MV-4-11 (cell line): ENCODE measurements at regions not wholly inside any gene's neighbourhood (a gene's known extent, or its start where the extent isn't known, plus 50 kb on each side); places are given as distances from the start of the nearest gene placed in this dataset.

Experiments used
- DNase-seq: peaks from one replicate; lab custom pipeline; 2025; lab: John Stamatoyannopoulos, UW

DNA sequence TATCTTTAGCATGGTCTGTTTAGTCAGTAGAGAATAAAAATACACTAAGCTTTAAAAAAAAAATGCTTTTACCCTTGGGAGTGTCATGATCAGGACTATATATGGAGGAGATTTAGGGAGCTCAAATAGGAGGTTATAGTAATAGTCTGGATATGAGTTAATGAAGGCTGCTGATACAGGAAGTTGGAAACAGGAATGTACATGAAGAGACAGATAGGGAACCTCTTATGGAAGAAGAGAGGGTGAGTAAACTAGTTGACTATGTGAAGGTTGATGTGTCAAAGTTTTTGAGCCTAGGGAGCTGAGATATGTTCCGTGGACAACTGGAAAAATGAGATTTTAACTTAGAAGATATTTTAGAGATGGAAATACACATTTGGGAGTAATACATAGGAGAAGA lies 472.0 kb upstream of the FZD8 start:
- DNase-seq = no peak

DNA sequence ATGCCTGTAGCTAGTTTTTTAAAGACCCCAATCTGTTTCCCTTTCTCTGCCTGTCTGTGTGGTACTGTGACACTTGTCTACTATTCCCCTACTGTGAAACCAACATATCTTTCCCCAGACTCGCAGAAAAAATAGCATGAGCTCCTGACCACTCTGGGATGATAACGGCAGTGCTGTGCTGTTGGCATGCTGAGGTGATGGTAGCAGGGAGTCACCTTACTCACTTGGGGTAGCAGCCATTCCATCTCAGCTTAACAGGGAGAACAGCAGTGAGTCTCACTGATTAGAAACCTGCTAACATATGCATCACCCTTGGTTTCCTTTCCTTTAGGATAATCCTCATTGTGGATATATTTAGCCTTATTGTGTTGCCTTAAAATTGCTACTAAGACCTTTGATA lies 469.6 kb upstream of the FZD8 start:
- no peak for DNase-seq

DNA sequence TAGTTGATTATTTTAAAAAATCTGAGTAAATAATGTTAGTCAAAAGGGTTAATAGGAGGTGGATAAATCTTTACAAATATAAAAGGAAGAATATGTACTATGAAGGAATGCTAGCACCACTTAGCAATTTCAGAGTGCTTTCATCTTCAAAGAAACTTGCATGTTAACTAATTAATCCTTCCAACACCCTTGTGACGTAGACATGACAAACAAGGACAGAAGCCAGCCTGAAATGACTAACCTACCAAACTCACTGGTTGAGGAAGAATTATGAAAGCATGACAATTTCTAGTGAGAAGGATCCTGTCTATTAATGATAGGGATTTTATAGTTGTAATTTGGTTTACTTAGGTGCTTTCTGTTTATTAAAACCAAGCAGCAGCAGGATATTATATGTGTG lies 468.0 kb upstream of the FZD8 start:
- no peak for DNase-seq

DNA sequence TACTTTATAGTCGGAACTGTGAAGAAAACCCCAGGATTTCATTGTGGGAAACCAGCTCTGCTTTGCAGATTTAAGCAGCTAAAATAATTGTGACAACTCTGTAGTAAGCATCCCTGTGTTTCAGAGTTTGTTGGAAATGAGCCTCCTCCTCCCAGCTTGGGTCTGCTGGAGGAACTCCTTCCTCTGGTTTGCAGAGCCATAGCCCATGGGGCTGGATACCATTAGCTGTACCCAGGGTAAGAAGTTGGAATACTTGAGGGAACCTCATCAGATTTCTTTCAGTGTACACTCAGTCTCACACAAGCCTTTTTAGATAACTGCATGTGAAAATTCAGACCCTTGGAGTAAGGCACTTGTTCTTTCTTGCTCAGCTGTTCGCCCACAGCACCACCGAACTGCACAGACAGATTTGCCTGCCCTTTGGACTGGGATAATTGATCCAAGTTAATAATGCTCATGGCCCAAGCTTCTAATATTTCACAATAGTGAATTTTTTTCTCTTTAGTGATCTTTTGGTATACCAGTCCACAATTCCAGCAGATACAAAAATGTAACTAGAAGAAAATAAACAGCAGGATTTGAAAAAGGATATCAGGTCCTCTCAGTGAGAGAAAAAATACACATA lies 467.4 kb upstream of the FZD8 start:
- DNase-seq = no peak

DNA sequence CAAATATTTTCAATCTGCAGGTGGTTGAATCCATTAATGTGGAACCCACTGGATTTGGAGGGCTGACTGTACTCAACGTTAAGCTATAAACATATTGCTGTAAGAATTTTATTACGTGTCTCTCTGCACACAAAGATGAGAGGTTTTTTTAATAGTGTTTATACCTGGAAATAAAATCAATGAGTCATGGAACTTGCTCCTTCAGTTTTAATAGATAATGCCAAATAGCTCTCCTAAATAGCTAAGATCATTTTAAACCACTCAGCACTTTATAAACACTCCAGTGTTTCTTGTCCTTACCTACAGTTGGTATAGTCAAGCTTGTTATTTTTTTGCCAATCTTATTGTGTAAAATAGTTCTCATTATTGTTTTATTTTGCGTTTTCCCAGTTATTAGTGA lies 455.6 kb upstream of the FZD8 start:
- DNase-seq = no peak

DNA sequence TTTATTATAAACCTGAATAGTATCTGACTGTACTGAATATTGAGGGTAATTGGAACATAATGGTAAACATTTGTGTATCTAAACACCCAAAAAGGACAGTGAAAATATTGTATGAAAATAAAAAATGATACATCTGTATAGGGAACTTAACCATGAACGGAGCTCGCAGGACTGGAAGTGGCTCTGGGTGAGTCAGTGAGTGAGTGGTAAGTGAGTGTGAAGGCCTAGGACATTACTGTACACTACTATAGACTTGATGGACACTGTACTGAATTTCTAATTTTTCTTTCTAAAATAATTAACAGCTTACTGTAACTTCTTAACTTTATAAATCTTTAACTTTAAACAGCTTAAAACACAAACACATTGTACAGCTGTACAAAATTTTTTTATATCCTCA lies 454.5 kb upstream of the FZD8 start:
- DNase-seq = no peak

DNA sequence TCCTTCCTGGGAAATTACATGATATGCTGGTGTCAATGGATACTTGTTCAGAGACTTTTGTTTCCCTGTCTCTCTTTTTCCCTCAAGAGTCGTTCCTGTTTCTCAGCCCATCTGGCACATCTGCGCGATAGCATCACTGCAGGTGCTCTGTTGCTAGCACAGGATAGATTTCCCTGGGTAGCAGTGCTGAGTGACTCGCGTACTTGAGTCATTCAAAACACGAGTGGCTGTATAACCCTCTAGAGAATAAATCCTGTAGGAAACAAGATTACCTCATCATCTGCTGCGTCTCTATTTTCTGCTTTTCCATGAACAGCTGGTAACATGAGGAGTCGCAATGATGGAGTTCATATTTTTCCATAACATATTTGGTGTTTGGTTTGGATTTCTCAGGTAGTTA lies 452.0 kb upstream of the FZD8 start:
- DNase-seq = no peak

DNA sequence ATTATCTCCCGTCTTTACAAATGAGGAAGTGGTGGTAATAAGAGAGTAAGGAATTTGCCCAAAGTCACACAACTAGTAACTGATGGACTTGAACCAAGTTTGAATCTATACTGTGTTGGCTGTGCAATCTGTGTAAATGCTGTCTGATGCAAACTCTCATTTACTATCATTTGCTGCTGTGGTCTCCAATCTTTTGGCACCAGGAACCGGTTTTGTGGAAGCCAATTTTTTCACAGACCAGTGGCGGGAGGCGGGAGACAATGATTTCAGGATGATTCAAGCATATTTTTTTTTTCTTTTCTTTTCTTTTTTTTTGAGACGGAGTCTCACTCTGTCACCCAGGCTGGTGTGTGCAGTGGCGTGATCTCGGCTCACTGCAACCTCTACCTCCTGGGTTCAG lies 450.0 kb upstream of the FZD8 start:
- DNase-seq = no peak

DNA sequence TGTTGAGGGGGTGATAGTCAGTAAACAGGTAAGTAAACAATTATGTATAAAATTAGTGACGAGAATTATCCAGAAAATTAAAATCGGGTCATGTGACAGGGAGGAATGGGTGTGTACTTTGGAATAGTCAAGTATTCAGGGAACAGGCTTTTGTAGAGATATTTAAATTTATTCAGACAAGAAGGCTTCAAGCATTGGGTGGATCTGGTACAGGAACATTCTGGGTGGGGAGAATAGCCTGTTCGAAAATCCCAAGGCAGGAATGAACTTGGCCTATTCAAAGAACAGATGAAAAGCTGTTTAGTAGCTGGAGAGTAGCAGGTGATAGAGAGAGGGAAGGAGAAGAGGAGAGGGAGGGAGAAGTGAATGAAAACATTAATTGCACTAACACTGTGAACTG lies 448.9 kb upstream of the FZD8 start:
- no peak for DNase-seq

DNA sequence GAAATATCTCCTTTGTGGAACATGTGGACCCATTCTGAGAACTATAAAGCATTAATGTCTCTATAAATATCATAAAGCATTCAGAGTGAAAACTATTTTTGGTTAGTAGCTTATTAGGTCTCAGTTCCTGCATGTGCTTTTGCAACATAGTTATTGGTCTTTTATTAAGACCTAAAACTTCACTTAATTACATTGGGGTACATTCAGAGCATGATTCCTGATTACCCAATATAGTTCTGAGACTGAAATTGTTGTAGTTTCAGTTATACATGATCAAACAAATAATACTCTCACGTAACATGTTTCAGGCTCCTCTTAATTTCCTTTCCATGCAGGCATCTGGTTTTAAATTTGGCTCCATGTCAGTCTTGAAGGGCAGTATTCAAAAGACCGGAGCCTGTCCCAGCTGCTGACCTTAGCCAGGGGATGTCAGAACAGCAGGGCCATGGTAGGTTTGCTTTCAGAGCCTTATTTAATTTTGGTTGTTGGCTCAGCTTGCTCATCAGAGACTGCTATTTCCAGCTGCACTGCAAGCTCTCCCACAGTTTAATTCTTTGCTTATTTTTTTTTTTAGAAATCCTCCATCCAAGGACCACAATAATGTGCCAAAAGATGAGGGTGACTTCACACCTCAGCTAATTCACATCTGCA lies 447.8 kb upstream of the FZD8 start:
- no peak for DNase-seq

DNA sequence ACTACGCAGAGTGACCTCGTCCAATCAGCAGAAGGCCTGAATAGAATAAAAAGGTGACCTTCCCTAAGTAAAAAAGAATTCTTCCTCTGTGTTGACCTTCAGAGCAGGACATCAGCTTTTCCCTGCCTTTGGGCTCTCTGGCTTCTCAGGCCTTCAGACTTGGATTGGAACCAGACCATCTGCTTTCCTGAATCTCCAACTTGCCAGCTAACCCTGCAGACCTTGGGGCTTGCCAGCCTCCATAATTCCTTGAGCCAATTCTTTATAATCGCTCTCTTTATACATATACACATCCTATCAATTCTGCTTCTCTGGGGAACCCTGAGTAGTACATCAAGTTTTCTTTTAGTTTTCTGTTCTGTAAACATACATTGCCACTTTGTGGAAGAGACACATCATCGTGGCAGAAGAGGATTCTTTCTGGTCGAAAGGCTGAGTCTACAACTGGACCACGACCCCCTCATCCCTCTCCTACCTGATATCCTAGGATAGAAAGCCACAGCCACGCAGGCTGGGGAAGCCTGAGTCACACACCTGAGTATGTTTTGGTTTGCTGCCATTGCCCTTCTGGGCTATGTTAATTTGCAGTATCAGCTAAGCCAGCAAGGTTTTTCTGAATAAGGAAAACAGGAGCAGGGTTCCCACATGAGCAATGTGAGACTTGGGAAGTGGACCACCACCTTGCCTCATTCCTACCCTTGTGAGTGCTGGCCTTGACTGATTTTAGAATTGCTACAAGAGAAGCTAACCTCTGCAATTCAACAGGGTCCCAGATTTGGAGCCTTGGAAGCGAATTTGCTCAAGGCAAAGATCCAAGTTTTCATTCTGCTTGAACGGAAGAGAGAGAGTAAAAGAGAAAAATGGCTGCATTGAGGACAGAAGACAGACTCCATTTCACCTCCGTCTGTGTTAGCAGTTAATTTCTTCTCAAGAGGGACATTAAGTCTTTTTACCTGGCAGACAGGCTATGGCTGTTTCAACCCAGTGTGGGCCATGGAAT lies 445.2 kb upstream of the FZD8 start:
- DNase-seq = no peak

DNA sequence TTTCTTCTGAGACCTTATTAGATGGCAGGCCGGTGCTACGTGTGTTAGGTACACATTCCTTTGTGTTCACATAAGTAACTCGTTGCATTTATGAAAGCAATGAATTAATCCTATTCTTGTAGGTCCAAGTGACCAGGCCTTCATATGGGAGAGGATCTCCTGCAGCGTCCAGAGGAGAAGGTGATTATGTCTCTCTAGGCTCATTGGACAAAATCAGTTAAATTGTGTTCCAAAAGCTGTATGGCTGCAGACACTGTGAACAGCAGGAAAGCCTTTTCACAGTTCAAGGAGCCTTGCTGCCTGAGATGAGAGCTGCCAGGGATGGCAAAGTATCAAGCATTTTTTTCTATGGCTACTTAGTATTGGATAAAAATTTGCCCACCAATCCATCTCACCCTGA lies 433.1 kb upstream of the FZD8 start:
- DNase-seq = no peak

DNA sequence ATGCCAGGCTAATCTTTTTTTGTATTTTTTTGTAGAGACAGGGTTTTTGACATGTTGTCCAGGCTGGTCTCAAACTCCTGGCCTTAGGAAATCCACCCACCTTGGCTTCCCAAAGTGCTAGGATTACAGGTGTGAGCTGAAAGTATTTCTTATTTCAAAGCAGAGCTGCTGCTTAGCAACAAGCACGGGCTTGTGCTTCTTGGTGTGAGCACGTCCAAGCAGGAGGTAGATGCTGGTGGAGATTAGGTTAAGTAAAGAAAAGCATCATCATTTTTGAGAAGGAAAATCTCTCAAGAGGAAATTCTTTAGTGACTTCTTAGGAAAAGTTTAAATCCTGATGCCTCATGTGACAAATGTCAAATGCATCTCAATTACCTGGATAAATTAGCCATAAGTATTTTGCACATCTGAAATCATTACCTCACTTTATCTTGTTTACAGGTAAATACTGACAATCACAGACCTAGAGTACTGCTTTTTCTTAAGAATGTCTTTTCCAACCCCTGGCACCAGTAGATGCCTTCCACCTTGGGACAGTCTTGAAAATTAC lies 431.8 kb upstream of the FZD8 start:
- no peak for DNase-seq

DNA sequence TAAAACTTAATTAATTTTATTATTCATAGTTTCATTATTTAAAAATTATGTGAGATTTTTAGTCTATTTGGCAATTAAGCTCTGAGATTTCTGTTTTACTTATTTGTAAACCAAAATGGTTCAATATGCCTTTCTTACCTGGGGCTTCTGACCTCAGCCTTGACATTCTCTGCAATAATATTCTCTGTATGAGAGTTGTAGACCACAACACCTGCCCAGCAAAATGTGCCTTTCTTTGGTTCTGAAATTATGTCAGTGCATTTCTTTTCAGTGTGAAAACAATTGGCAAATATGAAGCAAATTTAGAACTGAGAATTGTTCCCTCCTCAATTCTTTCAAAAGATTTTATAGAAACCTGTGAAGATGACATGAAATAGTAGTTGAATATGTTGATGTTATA lies 426.4 kb upstream of the FZD8 start:
- no peak for DNase-seq

DNA sequence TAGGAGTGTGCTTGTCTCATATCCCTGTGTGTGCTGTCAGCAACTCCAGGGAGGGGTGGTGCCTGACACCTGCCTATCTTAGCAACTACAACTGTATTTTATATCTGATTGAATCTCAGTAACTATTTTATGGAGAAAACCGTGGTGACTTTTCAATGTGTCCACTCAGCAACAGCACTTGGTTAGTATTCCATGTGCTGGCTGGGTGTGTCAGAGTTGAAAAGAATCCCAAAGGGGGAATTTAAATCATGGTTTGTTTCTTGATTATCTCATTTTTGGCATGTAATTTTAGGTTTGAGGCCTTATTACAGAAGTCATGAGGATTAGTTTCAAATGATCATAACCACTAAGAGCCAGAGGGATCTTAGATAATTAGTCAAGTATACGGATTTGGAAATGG lies 425.7 kb upstream of the FZD8 start:
- DNase-seq = no peak

DNA sequence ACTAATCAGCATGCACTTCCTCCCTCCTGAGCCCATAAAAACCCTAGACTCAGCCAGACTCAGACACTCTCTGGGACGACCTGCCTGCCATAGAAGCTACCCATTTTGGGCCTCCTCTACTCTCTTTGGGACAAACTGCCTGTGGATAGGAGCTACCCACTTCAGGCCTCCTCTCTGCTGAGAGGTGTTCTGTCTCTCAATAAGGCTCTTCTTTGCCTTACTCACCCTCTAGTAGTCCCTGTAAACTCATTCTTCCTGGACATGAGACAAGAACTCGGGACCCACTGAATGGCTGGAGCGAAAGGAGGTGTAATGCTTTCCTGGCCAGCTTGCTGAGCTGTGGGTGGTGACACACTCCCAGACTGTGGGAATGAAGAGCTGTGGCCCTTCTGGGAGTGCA lies 424.8 kb upstream of the FZD8 start:
- DNase-seq = no peak

DNA sequence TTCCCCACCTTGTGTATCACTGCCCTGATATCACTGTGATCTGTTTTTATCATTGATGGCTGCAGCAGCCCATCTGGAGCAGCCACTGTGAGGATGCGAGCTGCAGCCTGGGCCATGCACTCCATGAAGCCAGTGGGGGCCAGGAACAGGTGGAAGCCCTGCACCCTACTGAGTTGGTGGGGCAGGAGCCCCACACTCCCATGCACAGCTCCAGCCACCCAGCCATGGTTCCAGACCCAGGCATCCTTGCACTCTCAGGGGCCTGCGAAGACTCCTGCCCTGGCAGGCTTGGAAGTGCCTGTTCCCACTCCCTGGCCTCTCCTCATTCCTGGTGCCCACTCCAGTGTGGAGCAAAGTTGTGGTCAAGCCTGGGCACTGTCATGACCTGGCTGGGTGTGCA lies 424.0 kb upstream of the FZD8 start:
- no peak for DNase-seq

DNA sequence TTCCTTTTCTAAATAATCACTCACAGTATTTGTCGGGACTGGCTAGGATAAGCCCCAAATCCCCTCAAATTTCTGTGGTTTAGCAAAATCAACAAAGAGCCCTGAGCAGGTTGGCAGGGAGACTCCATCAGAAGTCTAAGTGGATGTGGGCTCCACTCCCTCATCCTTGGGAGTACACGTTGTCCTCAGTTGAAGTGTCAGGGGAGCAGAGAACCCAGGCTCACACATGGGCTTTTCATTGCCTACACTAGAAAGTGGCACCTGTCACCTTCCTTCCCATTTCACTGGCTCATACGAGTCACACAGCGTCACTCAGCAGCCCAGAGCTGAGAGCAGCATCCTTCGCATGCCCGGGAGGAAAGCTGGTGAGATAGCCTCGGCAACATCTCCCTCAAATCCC lies 421.3 kb upstream of the FZD8 start:
- DNase-seq = no peak

DNA sequence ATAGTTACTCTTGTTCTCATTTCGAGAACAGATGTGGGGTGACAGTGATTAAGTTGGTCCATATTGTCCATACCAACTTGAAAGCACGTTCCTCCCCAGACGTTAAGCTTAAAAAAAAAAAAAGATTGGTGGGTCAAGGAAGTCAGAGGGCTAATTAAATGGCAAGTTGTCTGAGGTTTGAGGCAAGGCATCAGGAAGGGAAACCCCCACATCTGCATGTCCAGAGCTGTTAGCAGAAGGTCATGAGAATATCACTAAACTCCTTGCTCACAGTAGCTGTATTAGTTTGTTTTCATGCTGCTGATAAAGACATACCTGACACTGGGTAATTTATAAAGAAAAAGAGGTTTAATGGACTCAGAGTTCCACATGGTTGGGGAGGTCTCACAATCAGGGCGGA lies 415.6 kb upstream of the FZD8 start:
- no peak for DNase-seq

DNA sequence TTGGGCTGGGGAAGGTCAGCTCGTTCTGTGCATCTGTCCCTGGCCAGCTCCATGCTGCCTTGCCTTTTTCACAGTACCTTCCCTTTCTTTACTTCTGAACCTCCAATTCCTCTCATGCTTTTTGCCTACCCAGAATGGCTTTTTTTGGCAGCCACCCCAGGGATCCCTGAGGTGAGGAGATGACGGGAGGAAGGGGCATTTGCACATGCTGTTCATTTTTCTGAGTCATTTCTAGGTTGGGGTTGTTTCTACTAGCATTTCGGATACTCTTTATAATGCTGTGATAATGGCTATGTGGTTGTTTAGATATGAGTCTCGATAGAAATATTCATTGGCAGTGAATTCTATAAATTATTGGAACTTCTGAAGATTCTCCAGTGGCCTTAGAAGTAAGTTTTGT lies 415.1 kb upstream of the FZD8 start:
- DNase-seq = no peak

DNA sequence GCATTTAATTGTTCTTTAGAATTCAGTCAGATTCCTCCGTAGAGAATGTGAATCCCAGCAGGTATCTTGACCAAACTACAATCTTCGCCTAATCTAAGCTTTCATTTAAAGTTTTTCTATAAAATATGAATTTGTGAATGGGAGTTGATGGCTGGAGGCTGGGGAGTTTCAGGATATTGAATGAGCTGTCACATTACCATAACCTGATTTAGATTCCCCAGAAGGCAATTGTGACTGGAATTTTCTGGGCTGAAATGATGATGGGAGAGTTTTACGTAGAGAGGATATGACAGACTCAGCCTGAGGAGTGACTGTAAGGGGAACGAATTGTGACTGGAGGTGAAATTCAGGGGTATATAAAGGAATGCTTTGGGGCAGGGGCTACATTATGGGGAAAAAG lies 411.7 kb upstream of the FZD8 start:
- no peak for DNase-seq

DNA sequence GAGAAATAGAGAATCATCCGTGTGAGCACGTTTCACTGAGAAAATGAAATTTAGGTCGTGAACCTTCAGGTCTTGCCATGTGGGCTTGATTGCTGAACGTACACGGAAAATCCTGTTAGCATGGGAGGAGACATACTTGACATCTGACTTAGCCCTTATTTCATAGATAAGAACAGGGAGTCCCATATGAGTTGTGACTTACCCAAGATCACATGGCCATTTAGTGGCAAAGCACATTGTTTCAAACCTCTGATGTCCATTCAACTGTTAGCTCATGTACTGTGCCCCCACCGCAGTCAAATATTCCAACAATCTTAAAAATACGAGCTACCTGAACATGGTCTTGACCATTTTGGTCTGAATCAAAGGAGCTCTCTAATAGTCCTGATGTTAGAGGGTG lies 411.2 kb upstream of the FZD8 start:
- no peak for DNase-seq

DNA sequence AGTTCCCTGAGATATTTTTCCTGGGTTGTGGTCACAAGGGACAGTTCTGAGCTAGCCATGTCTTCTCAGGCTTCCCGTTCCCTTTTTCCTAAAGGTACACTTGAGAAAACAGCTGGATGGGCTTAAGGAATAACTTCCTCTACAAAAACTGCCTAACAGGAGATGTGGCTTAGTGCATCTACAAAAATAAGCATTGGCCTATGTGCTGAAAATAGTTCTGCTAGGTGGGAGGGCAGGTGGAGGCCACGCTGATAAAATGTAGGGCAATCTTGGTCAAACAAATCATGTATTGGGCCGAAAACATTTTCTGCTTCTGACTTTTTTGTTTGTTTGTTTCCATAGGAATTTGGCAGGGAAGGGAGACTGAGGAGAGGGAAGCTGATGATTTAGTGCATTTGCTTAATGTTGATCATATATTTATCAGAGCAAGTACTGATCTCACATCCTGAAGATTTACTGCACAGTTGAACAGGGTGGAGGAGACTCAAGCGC lies 409.4 kb upstream of the FZD8 start:
- DNase-seq = no peak
